Progenitor cell of endocrine pancreas (in vitro differentiated cells): ENCODE measurements at regions not wholly inside any gene's neighbourhood (a gene's known extent, or its start where the extent isn't known, plus 50 kb on each side); places are given as distances from the start of the nearest gene placed in this dataset.

Experiments used
- DNase-seq: peaks from one replicate; pipeline ENCODE4 v3.0.0; 2021; ENCODE audit warnings: low spot score; ENCODE audit not compliant: unreplicated experiment
- H3K27ac Mint-ChIP-seq: 2 replicates; pipeline ENCODE4 v1.8.0; 2021; ENCODE audit warnings: mild to moderate bottlenecking, moderate library complexity, mixed read lengths
- H3K27me3 Mint-ChIP-seq: 2 replicates; pipeline ENCODE4 v1.8.0; 2021; ENCODE audit warnings: mixed read lengths
- H3K36me3 Mint-ChIP-seq: 2 replicates; pipeline ENCODE4 v1.8.0; 2022; ENCODE audit warnings: mixed read lengths; ENCODE audit not compliant: insufficient read depth
- H3K4me1 Mint-ChIP-seq: 2 replicates; pipeline ENCODE4 v1.8.0; 2021; ENCODE audit warnings: low read depth, mixed read lengths
- H3K4me3 Mint-ChIP-seq: 2 replicates; pipeline ENCODE4 v1.8.0; 2021; ENCODE audit warnings: low read depth, mild to moderate bottlenecking, moderate library complexity, mixed read lengths
- H3K9me3 Mint-ChIP-seq: 2 replicates; pipeline ENCODE4 v1.8.0; 2021; ENCODE audit warnings: low read depth, mixed read lengths
- CTCF ChIP-seq: fragments of 200-600 bp; sonication (generic); IDR thresholded peaks from one replicate; pipeline ENCODE4 v1.5.0; 2021; ENCODE audit warnings: antibody characterized with exemption, mild to moderate bottlenecking; ENCODE audit not compliant: unreplicated experiment

GRCh38 chr11:104699981-104700380, 198.3 kb downstream of the CASP12 start:
- TF ChIP-seq CTCF = no peak
- peaks cover 6% of the 10 kb centered on the region for H3K4me1 Mint-ChIP-seq
- H3K27me3 Mint-ChIP-seq = no peaks in the 10 kb centered on the region
- H3K27ac Mint-ChIP-seq = no peak overlapping the region
- H3K4me3 Mint-ChIP-seq = no peak overlapping the region
- no peak for DNase-seq
- no peaks in the 10 kb centered on the region for H3K9me3 Mint-ChIP-seq
- H3K36me3 Mint-ChIP-seq = no peaks in the 10 kb centered on the region

- TF ChIP-seq CTCF = no peak
- DNase-seq = no peak
- Mint-ChIP-seq H3K27ac (peak overlapping the region; percentile 1), H3K9me3 (peaks cover 2% of the 10 kb centered on the region), H3K4me3 (no peak overlapping the region), H3K4me1 (peaks cover 10% of the 10 kb centered on the region), H3K36me3 (peaks cover 1% of the 10 kb centered on the region), H3K27me3 (no peaks in the 10 kb centered on the region)
Measured at GRCh38 chr11:104695065-104695463, 203.2 kb downstream of the CASP12 start.

- H3K4me3 Mint-ChIP-seq = no peak overlapping the region
- no peak for DNase-seq
- peaks cover 10% of the 10 kb centered on the region for H3K4me1 Mint-ChIP-seq
- H3K9me3 Mint-ChIP-seq = peaks cover 2% of the 10 kb centered on the region
- TF ChIP-seq CTCF = no peak
- H3K36me3 Mint-ChIP-seq = peaks cover 1% of the 10 kb centered on the region
- H3K27me3 Mint-ChIP-seq = no peaks in the 10 kb centered on the region
- peak overlapping the region; percentile 1 for H3K27ac Mint-ChIP-seq
Measured at GRCh38 chr11:104694259-104695064, 203.8 kb downstream of the CASP12 start.

- no peak for TF ChIP-seq CTCF
- DNase-seq = no peak
- no peak overlapping the region for H3K27ac Mint-ChIP-seq
- no peaks in the 10 kb centered on the region for H3K27me3 Mint-ChIP-seq
- H3K9me3 Mint-ChIP-seq = peaks cover 2% of the 10 kb centered on the region
- H3K4me1 Mint-ChIP-seq = peaks cover 10% of the 10 kb centered on the region
- no peak overlapping the region for H3K4me3 Mint-ChIP-seq
- H3K36me3 Mint-ChIP-seq = peaks cover 1% of the 10 kb centered on the region
Measured at GRCh38 chr11:104692751-104693150, 205.5 kb downstream of the CASP12 start.

- Mint-ChIP-seq H3K9me3 (peaks cover 2% of the 10 kb centered on the region), H3K36me3 (peaks cover 1% of the 10 kb centered on the region), H3K4me3 (no peak overlapping the region), H3K4me1 (peaks cover 10% of the 10 kb centered on the region), H3K27ac (no peak overlapping the region), H3K27me3 (no peaks in the 10 kb centered on the region)
- DNase-seq = no peak
- TF ChIP-seq CTCF = no peak
Measured at GRCh38 chr11:104691129-104691528, 207.1 kb downstream of the CASP12 start.
